ENCODE measurements at regions not wholly inside any gene's neighbourhood (a gene's known extent, or its start where the extent isn't known, plus 50 kb on each side); places are given as distances from the start of the nearest gene placed in this dataset.

DNA sequence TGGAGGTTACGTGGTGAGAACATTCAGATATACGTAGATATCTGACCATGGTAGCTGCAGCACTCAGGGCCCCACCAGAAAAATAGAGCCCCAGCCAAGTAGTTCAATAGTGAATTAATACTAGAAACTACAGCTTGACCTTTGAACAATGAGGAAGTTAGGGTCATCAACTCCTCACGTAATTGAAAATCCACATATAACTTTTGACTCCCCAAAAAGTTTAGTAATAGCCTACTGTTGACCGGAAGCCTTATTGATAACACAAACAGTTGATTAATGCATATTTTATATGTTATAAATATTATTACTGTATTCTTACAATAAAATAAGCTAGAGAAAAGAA lies 117.9 kb downstream of the SNX5 start:
- H4K8ac ChIP-seq (ENCODE audit: low read depth, low read length) = no peak overlapping the region
- no peak overlapping the region for H3K23ac ChIP-seq (ENCODE audit: low read length)
- H3K27me3 ChIP-seq (ENCODE audit: insufficient read depth, low read length, poor library complexity) = no peaks in the 10 kb centered on the region
- no peak overlapping the region for H3K4ac ChIP-seq (ENCODE audit: low read depth, low read length)
- DNase-seq = no peak
- WGBS (ENCODE audit: extremely low coverage, insufficient coverage, low lambda C conversion rate) = no CpG with 5 or more reads among the region's 4 CpGs
- no peak overlapping the region for H2AK5ac ChIP-seq (ENCODE audit: low read length)
- H2BK15ac ChIP-seq (replicated peaks; ENCODE audit: low read depth) = no peak overlapping the region
- H3K36me3 ChIP-seq (ENCODE audit: control insufficient read depth, insufficient read depth, low read length) = no peaks in the 10 kb centered on the region
- H3K9ac ChIP-seq (ENCODE audit: low read length) = no peak overlapping the region
- H2BK120ac ChIP-seq (ENCODE audit: low read depth, low read length) = no peak overlapping the region
- no peaks in the 10 kb centered on the region for H3K4me1 ChIP-seq (ENCODE audit: control insufficient read depth, low read depth, low read length)
- H3K27ac ChIP-seq (ENCODE audit: low read depth, low read length) = no peak overlapping the region
- H2BK5ac ChIP-seq (ENCODE audit: low read length) = no peak overlapping the region
- no peak overlapping the region for H3K4me2 ChIP-seq (ENCODE audit: low read length)
- H3K56ac ChIP-seq (ENCODE audit: low read length) = no peak overlapping the region
- no peak overlapping the region for H3K18ac ChIP-seq (ENCODE audit: low read length)
- no peaks in the 10 kb centered on the region for H3K79me2 ChIP-seq (ENCODE audit: control insufficient read depth, insufficient read depth, low read length)
- H4K5ac ChIP-seq (ENCODE audit: low read length) = no peak overlapping the region
- H3K79me1 ChIP-seq (ENCODE audit: low read length) = no peaks in the 10 kb centered on the region
- no peak overlapping the region for H3K4me3 ChIP-seq (ENCODE audit: low read length)

DNA sequence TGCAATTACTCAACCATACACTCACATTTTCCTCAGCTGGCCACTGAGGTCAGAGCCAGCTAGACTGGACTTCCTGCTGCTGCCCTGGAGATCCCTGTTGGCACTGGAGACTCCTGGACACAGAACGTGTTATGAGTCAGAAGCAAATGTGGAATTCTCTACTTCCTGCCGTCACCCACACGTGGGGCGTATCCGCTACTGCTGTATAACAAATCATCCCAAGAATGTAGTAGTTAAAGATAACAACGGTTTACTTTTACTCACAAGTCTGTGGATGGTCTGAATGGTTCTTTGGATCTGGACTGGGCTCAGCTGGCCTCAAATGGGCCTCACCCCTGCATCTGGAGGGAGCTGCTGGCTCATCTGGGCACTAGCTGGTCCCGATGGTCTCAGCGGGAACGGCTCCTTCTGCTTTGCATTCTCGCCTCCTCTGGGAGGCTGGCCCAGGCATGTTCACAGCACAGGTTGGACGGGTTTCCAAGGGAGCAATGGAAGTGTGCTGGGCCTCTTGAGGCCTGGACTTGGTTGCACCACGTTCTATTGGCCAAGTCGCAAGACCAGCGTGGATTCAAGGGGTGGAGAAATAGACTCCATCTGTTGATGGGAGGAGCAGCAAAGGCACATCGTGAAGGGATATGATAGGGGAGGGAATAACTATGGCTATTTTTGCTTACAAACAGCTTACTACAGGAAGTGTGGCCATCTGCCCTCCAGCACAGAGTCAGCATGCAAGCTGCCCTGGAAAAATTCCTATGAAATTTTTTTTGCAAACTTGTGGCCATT lies 118.5 kb downstream of the SNX5 start:
- no peaks in the 10 kb centered on the region for H3K27me3 ChIP-seq (ENCODE audit: insufficient read depth, low read length, poor library complexity)
- no peaks in the 10 kb centered on the region for H3K79me2 ChIP-seq (ENCODE audit: control insufficient read depth, insufficient read depth, low read length)
- no peaks in the 10 kb centered on the region for H3K36me3 ChIP-seq (ENCODE audit: control insufficient read depth, insufficient read depth, low read length)
- H2BK5ac ChIP-seq (ENCODE audit: low read length) = no peak overlapping the region
- DNase-seq = no peak
- H3K4me2 ChIP-seq (ENCODE audit: low read length) = no peak overlapping the region
- H3K4ac ChIP-seq (ENCODE audit: low read depth, low read length) = no peak overlapping the region
- no peak overlapping the region for H3K18ac ChIP-seq (ENCODE audit: low read length)
- H4K5ac ChIP-seq (ENCODE audit: low read length) = no peak overlapping the region
- no peaks in the 10 kb centered on the region for H3K4me1 ChIP-seq (ENCODE audit: control insufficient read depth, low read depth, low read length)
- H3K9ac ChIP-seq (ENCODE audit: low read length) = no peak overlapping the region
- H3K23ac ChIP-seq (ENCODE audit: low read length) = peak overlapping the region; percentile 34
- H3K79me1 ChIP-seq (ENCODE audit: low read length) = no peaks in the 10 kb centered on the region
- H4K8ac ChIP-seq (ENCODE audit: low read depth, low read length) = no peak overlapping the region
- H2AK5ac ChIP-seq (ENCODE audit: low read length) = no peak overlapping the region
- no peak overlapping the region for H3K4me3 ChIP-seq (ENCODE audit: low read length)
- no peak overlapping the region for H2BK15ac ChIP-seq (replicated peaks; ENCODE audit: low read depth)
- H2BK120ac ChIP-seq (ENCODE audit: low read depth, low read length) = no peak overlapping the region
- no peak overlapping the region for H3K27ac ChIP-seq (ENCODE audit: low read depth, low read length)
- WGBS (ENCODE audit: extremely low coverage, insufficient coverage, low lambda C conversion rate) = no CpG with 5 or more reads among the region's 15 CpGs
- no peak overlapping the region for H3K56ac ChIP-seq (ENCODE audit: low read length)

DNA sequence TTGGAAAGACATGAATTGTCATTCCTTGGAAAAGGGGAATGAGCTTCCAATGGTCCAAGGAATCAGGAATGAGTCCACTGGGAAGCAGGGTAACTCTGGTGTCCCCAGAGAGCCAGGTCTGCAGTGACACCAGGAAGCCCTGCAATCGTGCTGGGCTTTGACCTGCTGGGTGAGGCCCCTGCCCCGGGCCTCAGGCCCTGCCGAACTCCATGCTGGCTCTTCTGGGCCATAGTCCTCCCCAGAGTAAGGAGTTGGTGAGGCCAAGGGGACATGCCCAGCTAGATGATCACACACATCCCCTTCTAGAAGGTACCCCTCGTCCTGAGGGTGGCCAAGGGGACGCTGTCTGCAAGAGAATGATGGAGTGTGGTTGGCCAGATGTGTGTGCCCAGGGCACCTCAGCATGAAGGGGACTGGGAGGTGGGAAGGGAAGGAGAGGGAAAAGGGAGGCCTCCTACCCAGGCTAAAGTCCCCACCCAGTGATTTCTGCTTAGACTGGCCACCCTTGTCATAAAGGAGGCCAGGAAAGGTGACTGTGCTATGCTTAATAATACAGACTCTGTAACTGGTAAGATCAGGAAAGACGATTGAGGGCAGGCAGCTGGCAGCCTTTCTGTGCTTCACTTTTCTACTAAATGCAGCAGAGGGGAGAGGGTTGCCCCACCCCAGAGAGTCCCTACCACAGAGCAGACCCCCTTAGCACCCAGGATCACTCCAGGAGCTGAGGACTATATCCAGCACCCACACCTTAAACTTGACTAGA lies 119.3 kb downstream of the SNX5 start:
- no peak for DNase-seq
- no CpG with 5 or more reads among the region's 6 CpGs for WGBS (ENCODE audit: extremely low coverage, insufficient coverage, low lambda C conversion rate)
- no peak overlapping the region for H2BK5ac ChIP-seq (ENCODE audit: low read length)
- no peak overlapping the region for H3K56ac ChIP-seq (ENCODE audit: low read length)
- H3K36me3 ChIP-seq (ENCODE audit: control insufficient read depth, insufficient read depth, low read length) = no peaks in the 10 kb centered on the region
- no peak overlapping the region for H3K27ac ChIP-seq (ENCODE audit: low read depth, low read length)
- no peaks in the 10 kb centered on the region for H3K79me2 ChIP-seq (ENCODE audit: control insufficient read depth, insufficient read depth, low read length)
- H3K23ac ChIP-seq (ENCODE audit: low read length) = no peak overlapping the region
- H3K18ac ChIP-seq (ENCODE audit: low read length) = no peak overlapping the region
- no peak overlapping the region for H3K4me3 ChIP-seq (ENCODE audit: low read length)
- no peak overlapping the region for H4K5ac ChIP-seq (ENCODE audit: low read length)
- no peak overlapping the region for H3K4ac ChIP-seq (ENCODE audit: low read depth, low read length)
- H4K8ac ChIP-seq (ENCODE audit: low read depth, low read length) = no peak overlapping the region
- no peaks in the 10 kb centered on the region for H3K27me3 ChIP-seq (ENCODE audit: insufficient read depth, low read length, poor library complexity)
- H3K4me1 ChIP-seq (ENCODE audit: control insufficient read depth, low read depth, low read length) = no peaks in the 10 kb centered on the region
- H3K9ac ChIP-seq (ENCODE audit: low read length) = no peak overlapping the region
- H3K79me1 ChIP-seq (ENCODE audit: low read length) = no peaks in the 10 kb centered on the region
- no peak overlapping the region for H3K4me2 ChIP-seq (ENCODE audit: low read length)
- H2BK120ac ChIP-seq (ENCODE audit: low read depth, low read length) = no peak overlapping the region
- no peak overlapping the region for H2AK5ac ChIP-seq (ENCODE audit: low read length)
- no peak overlapping the region for H2BK15ac ChIP-seq (replicated peaks; ENCODE audit: low read depth)

DNA sequence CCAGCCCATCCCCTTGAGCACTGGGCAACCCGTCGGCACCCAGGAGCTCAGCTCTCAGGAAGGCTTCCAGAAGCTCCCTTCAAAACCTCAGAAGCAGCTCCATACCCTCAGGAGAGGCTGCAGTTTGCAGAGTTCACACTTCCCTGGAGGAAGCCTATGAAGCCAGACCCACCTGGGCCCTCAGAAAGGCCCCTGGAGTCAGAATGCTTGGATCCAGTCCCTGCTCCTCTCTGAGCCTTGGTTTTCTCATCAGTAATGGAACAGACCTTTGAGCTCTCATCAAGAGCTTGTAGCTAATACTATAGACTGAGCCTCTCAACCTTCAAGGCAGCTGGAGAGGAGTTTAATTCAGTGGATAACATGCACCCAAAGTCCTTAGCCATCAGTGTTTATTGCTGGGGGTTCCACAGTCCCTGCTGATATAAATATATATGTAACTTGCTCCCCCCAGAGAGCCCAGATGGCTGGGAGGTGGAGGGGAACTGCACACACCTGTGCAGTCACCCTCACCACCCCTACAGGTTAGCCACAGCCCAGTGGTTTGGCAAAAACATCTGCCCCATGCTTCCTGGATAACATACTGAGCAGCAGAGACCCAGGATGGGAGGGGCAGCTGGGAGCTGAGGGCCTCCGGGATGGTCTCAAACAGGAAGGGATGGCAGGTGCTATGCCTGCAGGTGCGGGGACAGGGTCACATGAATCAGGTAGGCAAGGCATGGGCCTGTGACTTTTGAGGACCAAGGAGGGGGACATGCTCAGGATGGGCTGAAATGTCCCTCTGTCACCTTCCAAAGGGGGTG lies 120.1 kb downstream of the SNX5 start:
- Histone ChIP-seq H3K27me3 (ENCODE audit: insufficient read depth, low read length, poor library complexity) (no peaks in the 10 kb centered on the region), H2BK15ac (replicated peaks; ENCODE audit: low read depth) (no peak overlapping the region), H3K56ac (ENCODE audit: low read length) (no peak overlapping the region), H3K36me3 (ENCODE audit: control insufficient read depth, insufficient read depth, low read length) (no peaks in the 10 kb centered on the region), H2BK120ac (ENCODE audit: low read depth, low read length) (no peak overlapping the region), H3K9ac (ENCODE audit: low read length) (no peak overlapping the region), H3K4me2 (ENCODE audit: low read length) (no peak overlapping the region), H2AK5ac (ENCODE audit: low read length) (no peak overlapping the region), H3K4me1 (ENCODE audit: control insufficient read depth, low read depth, low read length) (no peaks in the 10 kb centered on the region), H3K4ac (ENCODE audit: low read depth, low read length) (no peak overlapping the region), H3K18ac (ENCODE audit: low read length) (no peak overlapping the region), H4K5ac (ENCODE audit: low read length) (no peak overlapping the region), H3K27ac (ENCODE audit: low read depth, low read length) (no peak overlapping the region), H3K23ac (ENCODE audit: low read length) (no peak overlapping the region), H3K79me2 (ENCODE audit: control insufficient read depth, insufficient read depth, low read length) (no peaks in the 10 kb centered on the region), H2BK5ac (ENCODE audit: low read length) (no peak overlapping the region), H3K4me3 (ENCODE audit: low read length) (no peak overlapping the region), H3K79me1 (ENCODE audit: low read length) (no peaks in the 10 kb centered on the region), H4K8ac (ENCODE audit: low read depth, low read length) (no peak overlapping the region)
- no peak for DNase-seq
- no CpG with 5 or more reads among the region's 4 CpGs for WGBS (ENCODE audit: extremely low coverage, insufficient coverage, low lambda C conversion rate)

DNA sequence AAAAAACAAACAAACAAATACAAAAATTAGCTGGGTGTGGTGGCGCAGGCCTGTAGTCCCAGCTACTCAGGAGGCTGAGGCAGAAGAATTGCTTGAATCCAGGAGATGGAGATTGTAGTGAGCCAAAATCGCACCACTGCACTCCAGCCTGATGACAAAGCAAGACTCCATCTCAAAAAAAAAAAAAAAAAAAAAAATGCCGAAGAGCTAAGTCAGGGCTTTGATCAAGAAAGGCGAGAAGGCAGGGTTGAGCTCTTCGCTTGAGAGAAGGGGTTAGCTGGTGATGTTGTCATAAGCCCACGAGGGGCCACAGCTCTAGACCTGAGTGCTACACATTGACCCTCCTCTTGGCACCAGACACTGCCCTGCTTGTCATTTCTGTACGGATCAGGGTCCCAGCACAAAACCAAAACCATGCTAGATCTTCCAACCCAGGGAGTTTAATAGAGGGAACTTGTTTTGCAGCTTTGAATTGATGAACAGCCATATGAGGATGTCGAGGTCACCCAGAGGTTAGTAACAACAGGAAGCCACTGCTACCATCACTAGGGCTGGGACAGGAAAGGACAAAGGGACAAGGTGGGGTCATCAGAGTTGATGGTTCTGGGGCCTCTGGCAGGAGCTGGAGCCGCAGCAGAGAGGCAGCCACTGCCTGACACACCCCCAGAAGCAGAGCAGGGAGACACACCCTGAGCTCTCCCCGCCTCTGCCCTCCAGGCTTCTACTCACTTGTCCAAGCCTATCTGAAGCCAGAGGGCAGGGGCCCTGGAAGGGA lies 122.7 kb downstream of the SNX5 start:
- no peak overlapping the region for H3K4me2 ChIP-seq (ENCODE audit: low read length)
- no peak overlapping the region for H2BK15ac ChIP-seq (replicated peaks; ENCODE audit: low read depth)
- no peak overlapping the region for H3K27ac ChIP-seq (ENCODE audit: low read depth, low read length)
- no peak overlapping the region for H3K56ac ChIP-seq (ENCODE audit: low read length)
- no CpG with 5 or more reads among the region's 10 CpGs for WGBS (ENCODE audit: extremely low coverage, insufficient coverage, low lambda C conversion rate)
- H4K5ac ChIP-seq (ENCODE audit: low read length) = no peak overlapping the region
- no peaks in the 10 kb centered on the region for H3K79me2 ChIP-seq (ENCODE audit: control insufficient read depth, insufficient read depth, low read length)
- no peak overlapping the region for H3K4ac ChIP-seq (ENCODE audit: low read depth, low read length)
- H3K4me1 ChIP-seq (ENCODE audit: control insufficient read depth, low read depth, low read length) = no peaks in the 10 kb centered on the region
- H3K27me3 ChIP-seq (ENCODE audit: insufficient read depth, low read length, poor library complexity) = no peaks in the 10 kb centered on the region
- no peaks in the 10 kb centered on the region for H3K79me1 ChIP-seq (ENCODE audit: low read length)
- no peak overlapping the region for H4K8ac ChIP-seq (ENCODE audit: low read depth, low read length)
- no peaks in the 10 kb centered on the region for H3K36me3 ChIP-seq (ENCODE audit: control insufficient read depth, insufficient read depth, low read length)
- H2BK120ac ChIP-seq (ENCODE audit: low read depth, low read length) = no peak overlapping the region
- no peak overlapping the region for H3K18ac ChIP-seq (ENCODE audit: low read length)
- H2AK5ac ChIP-seq (ENCODE audit: low read length) = no peak overlapping the region
- DNase-seq = no peak
- H2BK5ac ChIP-seq (ENCODE audit: low read length) = no peak overlapping the region
- H3K23ac ChIP-seq (ENCODE audit: low read length) = no peak overlapping the region
- H3K4me3 ChIP-seq (ENCODE audit: low read length) = no peak overlapping the region
- H3K9ac ChIP-seq (ENCODE audit: low read length) = no peak overlapping the region

All from mesendoderm (in vitro differentiated cells).